GM19351 (cell line): ENCODE measurements at regions not wholly inside any gene's neighbourhood (a gene's known extent, or its start where the extent isn't known, plus 50 kb on each side); places are given as distances from the start of the nearest gene placed in this dataset.

Experiments
- ATAC-seq: cut with Tn5 transposase; IDR thresholded peaks from one replicate; pipeline ENCODE4 v1.9.1; 2021; ENCODE audit warnings: mild to moderate bottlenecking, moderate library complexity; ENCODE audit not compliant: unreplicated experiment

- no peak for ATAC-seq
Observed at GRCh38 chr12:41778934-41779333, 365.7 kb downstream of the GXYLT1 start.

- ATAC-seq, result no peak
Observed at GRCh38 chr12:41777064-41777790, 367.4 kb downstream of the GXYLT1 start.

- ATAC-seq, result no peak
Observed at GRCh38 chr12:41772478-41772877, 372.2 kb downstream of the GXYLT1 start.

- peak; percentile 71 for ATAC-seq
Observed at GRCh38 chr12:41769810-41770209, 374.9 kb downstream of the GXYLT1 start.

GRCh38 chr12:41768456-41768855 lies 376.2 kb downstream of the GXYLT1 start:
- no peak for ATAC-seq

- no peak for ATAC-seq
Observed at GRCh38 chr12:41762691-41763090, 382.0 kb downstream of the GXYLT1 start.

- no peak for ATAC-seq
Observed at GRCh38 chr12:41745593-41745992, 399.1 kb downstream of the GXYLT1 start.

- no peak for ATAC-seq
Observed at GRCh38 chr12:41743835-41744234, 400.8 kb downstream of the GXYLT1 start.

GRCh38 chr12:41739066-41739465 lies 405.6 kb downstream of the GXYLT1 start:
- no peak for ATAC-seq

- ATAC-seq, result no peak
Observed at GRCh38 chr12:41737423-41737822, 407.3 kb downstream of the GXYLT1 start.

- no peak for ATAC-seq
Observed at GRCh38 chr12:41736436-41736835, 408.2 kb downstream of the GXYLT1 start.

- no peak for ATAC-seq
Observed at GRCh38 chr12:41731691-41732090, 413.0 kb downstream of the GXYLT1 start.

- ATAC-seq, result no peak
Observed at GRCh38 chr12:41731061-41731460, 413.6 kb downstream of the GXYLT1 start.

GRCh38 chr12:41724216-41724615 lies 420.5 kb downstream of the GXYLT1 start:
- ATAC-seq, result no peak

- ATAC-seq, result no peak
Observed at GRCh38 chr12:41719214-41719613, 425.5 kb downstream of the GXYLT1 start.

GRCh38 chr12:41715256-41715655 lies 429.4 kb downstream of the GXYLT1 start:
- no peak for ATAC-seq

GRCh38 chr12:41709463-41710285 lies 435.0 kb downstream of the GXYLT1 start:
- no peak for ATAC-seq

- ATAC-seq, result no peak
Observed at GRCh38 chr12:41709012-41709411, 435.7 kb downstream of the GXYLT1 start.

- no peak for ATAC-seq
Observed at GRCh38 chr12:41706376-41706775, 438.3 kb downstream of the GXYLT1 start.

- no peak for ATAC-seq
Observed at GRCh38 chr12:41701943-41702601, 442.6 kb downstream of the GXYLT1 start.

- no peak for ATAC-seq
Observed at GRCh38 chr12:41700940-41701339, 443.7 kb downstream of the GXYLT1 start.

GRCh38 chr12:41699658-41700057 lies 445.0 kb downstream of the GXYLT1 start:
- ATAC-seq, result no peak
